ENCODE measurements at regions not wholly inside any gene's neighbourhood (a gene's known extent, or its start where the extent isn't known, plus 50 kb on each side); places are given as distances from the start of the nearest gene placed in this dataset.

- H3K4me3 ChIP-seq, result no peak overlapping the region
- no peak overlapping the region for H3K4me2 ChIP-seq (ENCODE audit: insufficient read depth, low read length)
- no peaks in the 10 kb centered on the region for H3K79me2 ChIP-seq (ENCODE audit: control insufficient read depth, insufficient read depth, low read length)
- no peak overlapping the region for H3K27ac ChIP-seq (ENCODE audit: extremely low read depth, low read depth, low read length)
- in situ Hi-C loops (cut with MboI) (no loop called here), intact Hi-C loops (cut with micrococcal nuclease) (no loop called here)
- CTCF ChIA-PET (ENCODE audit: low intra/inter-chr PET ratio), result no interaction called here
- FAIRE-seq (no peak), DNase-seq (ENCODE audit: extremely low read depth in 1 of 4, low spot score in 3 of 4) (peak; percentile 58 to 93 (median 84)), ATAC-seq (peak; percentile 84)
- 5% methylated on average over 24 of the region's 24 CpGs for WGBS (ENCODE audit: insufficient coverage, low coverage, missing lambda C conversion rate)
- H2AFZ ChIP-seq (ENCODE audit: low read depth, low read length), result no peak overlapping the region
- H3K9ac ChIP-seq (ENCODE audit: insufficient read depth in 1 of 2, low read depth in 2 of 2, low read length in 2 of 2), result no peak overlapping the region
- no peaks in the 10 kb centered on the region for H3K36me3 ChIP-seq (ENCODE audit: control insufficient read depth, insufficient read depth, low read length)
- POLR2A ChIA-PET, result no interaction called here
- H4K20me1 ChIP-seq (replicated peaks; ENCODE audit: control insufficient read depth, insufficient read depth, low read length), result peaks cover 3% of the 10 kb centered on the region; the same call in 1 of the 2 replicates
- H3K9me1 ChIP-seq (ENCODE audit: control insufficient read depth, insufficient read depth, low read length), result peaks cover 5% of the 10 kb centered on the region
- peaks cover 26 to 48% of the 10 kb centered on the region in 2 experiments; a peak in 4 of 5 replicates for H3K27me3 ChIP-seq (ENCODE audit: control insufficient read depth in 2 of 2, insufficient read depth in 2 of 2, low read length in 2 of 2)
- no peaks in the 10 kb centered on the region for H3K4me1 ChIP-seq (replicated peaks in 1 of 2; ENCODE audit: control insufficient read depth in 2 of 2, insufficient read depth in 2 of 2, low read length in 2 of 2)
- H3K9me3 ChIP-seq (replicated peaks; ENCODE audit: control insufficient read depth, insufficient read depth, low read depth, low read length), result no peaks in the 10 kb centered on the region
- BruUV-seq (replicated peaks), result no TSS peak
- TF ChIP-seq, protein P1, sequence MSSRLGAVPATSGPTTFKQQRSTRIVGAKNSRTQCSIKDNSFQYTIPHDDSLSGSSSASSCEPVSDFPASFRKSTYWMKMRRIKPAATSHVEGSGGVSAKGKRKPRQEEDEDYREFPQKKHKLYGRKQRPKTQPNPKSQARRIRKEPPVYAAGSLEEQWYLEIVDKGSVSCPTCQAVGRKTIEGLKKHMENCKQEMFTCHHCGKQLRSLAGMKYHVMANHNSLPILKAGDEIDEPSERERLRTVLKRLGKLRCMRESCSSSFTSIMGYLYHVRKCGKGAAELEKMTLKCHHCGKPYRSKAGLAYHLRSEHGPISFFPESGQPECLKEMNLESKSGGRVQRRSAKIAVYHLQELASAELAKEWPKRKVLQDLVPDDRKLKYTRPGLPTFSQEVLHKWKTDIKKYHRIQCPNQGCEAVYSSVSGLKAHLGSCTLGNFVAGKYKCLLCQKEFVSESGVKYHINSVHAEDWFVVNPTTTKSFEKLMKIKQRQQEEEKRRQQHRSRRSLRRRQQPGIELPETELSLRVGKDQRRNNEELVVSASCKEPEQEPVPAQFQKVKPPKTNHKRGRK (tag; IDR thresholded peaks at IDR 0.05), result no peak
- TF ChIP-seq CTBP1 (IDR thresholded peaks at IDR 0.05; ENCODE audit: borderline replicate concordance), result peak; percentile 60; the same call in 1 of the 2 replicates
- no peak for TF ChIP-seq U2AF2 (optimal IDR thresholded peaks at IDR 0.05; ENCODE audit: low read depth, low read length)
- TF ChIP-seq EGR1 (conservative IDR thresholded peaks at IDR 0.05), result peak; percentile 70
- no peak for TF ChIP-seq MAFK (IDR thresholded peaks at IDR 0.05; ENCODE audit: low read length)
- no peak for TF ChIP-seq ZBTB2 (IDR thresholded peaks at IDR 0.05)
- TF ChIP-seq KLF13 (tag; IDR thresholded peaks at IDR 0.05; ENCODE audit: borderline replicate concordance, low read depth), result no peak
- TF ChIP-seq, protein P2, sequence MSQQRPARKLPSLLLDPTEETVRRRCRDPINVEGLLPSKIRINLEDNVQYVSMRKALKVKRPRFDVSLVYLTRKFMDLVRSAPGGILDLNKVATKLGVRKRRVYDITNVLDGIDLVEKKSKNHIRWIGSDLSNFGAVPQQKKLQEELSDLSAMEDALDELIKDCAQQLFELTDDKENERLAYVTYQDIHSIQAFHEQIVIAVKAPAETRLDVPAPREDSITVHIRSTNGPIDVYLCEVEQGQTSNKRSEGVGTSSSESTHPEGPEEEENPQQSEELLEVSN (IDR thresholded peaks at IDR 0.05; ENCODE audit: borderline replicate concordance in 1 of 2, extremely low read depth in 1 of 2, insufficient read depth in 1 of 2, insufficient read length in 1 of 2, low read depth in 1 of 2, low read length in 1 of 2, poor library complexity in 1 of 2, severe bottlenecking in 1 of 2), result peak in 1 of 2 experiments; percentile 61
- TF ChIP-seq FOXJ2 (tag; IDR thresholded peaks at IDR 0.05), result no peak
- no peak for TF ChIP-seq DDX20 (tag; IDR thresholded peaks at IDR 0.05; ENCODE audit: low read depth)
- no peak for TF ChIP-seq RBM15 (IDR thresholded peaks at IDR 0.05; ENCODE audit: insufficient read depth, low read length)
- TF ChIP-seq SMARCC2 (IDR thresholded peaks at IDR 0.05; ENCODE audit: low read depth), result no peak
- no peak for TF ChIP-seq BHLHE40 (IDR thresholded peaks at IDR 0.05; ENCODE audit: low read length)
- TF ChIP-seq NR2C1 (IDR thresholded peaks at IDR 0.05), result no peak
- TF ChIP-seq NR2C1 (tag; IDR thresholded peaks at IDR 0.05), result no peak
- no peak for TF ChIP-seq SLC30A9 (CRISPR knock-in tag; IDR thresholded peaks at IDR 0.05)
- TF ChIP-seq YBX1 (IDR thresholded peaks at IDR 0.05), result no peak
- TF ChIP-seq, protein P3, sequence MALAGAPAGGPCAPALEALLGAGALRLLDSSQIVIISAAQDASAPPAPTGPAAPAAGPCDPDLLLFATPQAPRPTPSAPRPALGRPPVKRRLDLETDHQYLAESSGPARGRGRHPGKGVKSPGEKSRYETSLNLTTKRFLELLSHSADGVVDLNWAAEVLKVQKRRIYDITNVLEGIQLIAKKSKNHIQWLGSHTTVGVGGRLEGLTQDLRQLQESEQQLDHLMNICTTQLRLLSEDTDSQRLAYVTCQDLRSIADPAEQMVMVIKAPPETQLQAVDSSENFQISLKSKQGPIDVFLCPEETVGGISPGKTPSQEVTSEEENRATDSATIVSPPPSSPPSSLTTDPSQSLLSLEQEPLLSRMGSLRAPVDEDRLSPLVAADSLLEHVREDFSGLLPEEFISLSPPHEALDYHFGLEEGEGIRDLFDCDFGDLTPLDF (CRISPR knock-in tag; IDR thresholded peaks at IDR 0.05), result no peak
Observed at GRCh38 chr7:98051118-98051744, 55.4 kb upstream of the LMTK2 start.

Data from K562 (cell line).